HEK293 (cell line): ENCODE measurements at regions not wholly inside any gene's neighbourhood (a gene's known extent, or its start where the extent isn't known, plus 50 kb on each side); places are given as distances from the start of the nearest gene placed in this dataset.

Source experiments
- CTCF ChIA-PET: fragments of 350-600 bp; formaldehyde crosslinking; extraction: SDS; loops from one replicate; lab custom pipeline; 2021; ENCODE audit warnings: antibody characterized with exemption; lab: Yijun Ruan, JAX
- POLR2A ChIA-PET: fragments of 300-600 bp; formaldehyde crosslinking; extraction: SDS; loops from one replicate; lab custom pipeline; 2020; ENCODE audit warnings: antibody characterized with exemption, inconsistent platforms; lab: Yijun Ruan, JAX
- H3K27ac ChIP-seq: fragments of 200-500 bp; sonication (Bioruptor generic); 2 replicates; pipeline ENCODE4 v1.5.1; 2014; ENCODE audit warnings: low read depth, low read length, control low read depth, inconsistent platforms; ENCODE audit errors: extremely low read depth
- H3K36me3 ChIP-seq, 2 experiments: fragments of 200-500 bp in 1 of 2; sonication (Bioruptor generic) in 1 of 2; 1 replicate in 1 of 2; 2 replicates in 1 of 2; pipeline ENCODE4 v1.5.1; 2014 to 2017; ENCODE audit warnings: inconsistent platforms in 2 of 2, low read length in 2 of 2; ENCODE audit not compliant: control insufficient read depth in 2 of 2, insufficient read depth in 1 of 2
- H3K4me1 ChIP-seq: fragments of 200-500 bp; sonication (Bioruptor generic); 2 replicates; pipeline ENCODE4 v1.5.1; 2014; ENCODE audit warnings: mild to moderate bottlenecking, low read length, inconsistent platforms; ENCODE audit not compliant: control insufficient read depth, insufficient read depth
- H3K4me3 ChIP-seq: 2 replicates; pipeline ENCODE4 v1.5.1; 2011; ENCODE audit warnings: low read depth, mild to moderate bottlenecking, control low read depth, low read length, moderate library complexity
- H3K9me3 ChIP-seq: fragments of 200-500 bp; sonication (Bioruptor generic); 2 replicates; pipeline ENCODE4 v1.5.1; 2014; ENCODE audit warnings: low read depth, low read length, inconsistent platforms; ENCODE audit not compliant: control insufficient read depth, insufficient read depth
- AEBP2 ChIP-seq: fragments of 450-650 bp; formaldehyde crosslinking; IDR thresholded peaks from 2 replicates; pipeline ENCODE4 v1.5.1; 2016; ENCODE audit warnings: missing biosample characterization, missing genetic modification characterization, borderline replicate concordance
- BCL11A ChIP-seq: fragments of 450-650 bp; formaldehyde crosslinking; IDR thresholded peaks from 2 replicates; pipeline ENCODE4 v1.5.1; 2016; ENCODE audit warnings: low read depth, missing biosample characterization, missing genetic modification characterization
- PRDM10 ChIP-seq: fragments of 450-650 bp; formaldehyde crosslinking; IDR thresholded peaks from 2 replicates; pipeline ENCODE4 v1.5.1; 2016; ENCODE audit warnings: missing biosample characterization, missing genetic modification characterization
- SP2 ChIP-seq: fragments of 450-650 bp; formaldehyde crosslinking; IDR thresholded peaks from 2 replicates; pipeline ENCODE4 v1.5.1; 2016; ENCODE audit warnings: missing biosample characterization, missing genetic modification characterization
- SP3 ChIP-seq: fragments of 450-650 bp; formaldehyde crosslinking; IDR thresholded peaks from 2 replicates; pipeline ENCODE4 v1.5.1; 2016; ENCODE audit warnings: missing biosample characterization, missing genetic modification characterization
- YY2 ChIP-seq: fragments of 450-650 bp; formaldehyde crosslinking; IDR thresholded peaks from 2 replicates; pipeline ENCODE4 v1.5.1; 2016; ENCODE audit warnings: missing biosample characterization, missing genetic modification characterization
- ZBTB8A ChIP-seq: fragments of 450-650 bp; formaldehyde crosslinking; IDR thresholded peaks from 2 replicates; pipeline ENCODE4 v1.5.1; 2016; ENCODE audit warnings: missing biosample characterization, missing genetic modification characterization
- ZFP37 ChIP-seq: fragments of 450-650 bp; formaldehyde crosslinking; IDR thresholded peaks from 2 replicates; pipeline ENCODE4 v1.5.1; 2016; ENCODE audit warnings: missing biosample characterization, missing genetic modification characterization
- ZNF138 ChIP-seq: fragments of 450-650 bp; formaldehyde crosslinking; IDR thresholded peaks from 2 replicates; pipeline ENCODE4 v1.5.1; 2016; ENCODE audit warnings: missing biosample characterization, missing genetic modification characterization, borderline replicate concordance
- ZNF341 ChIP-seq: fragments of 450-650 bp; formaldehyde crosslinking; IDR thresholded peaks from 2 replicates; pipeline ENCODE4; 2016; ENCODE audit warnings: low read depth, missing biosample characterization, missing genetic modification characterization
- ZNF391 ChIP-seq: fragments of 450-650 bp; formaldehyde crosslinking; IDR thresholded peaks from 2 replicates; pipeline ENCODE4 v1.5.1; 2016; ENCODE audit warnings: low read depth, missing biosample characterization, missing genetic modification characterization, borderline replicate concordance
- ZNF394 ChIP-seq: fragments of 450-650 bp; formaldehyde crosslinking; IDR thresholded peaks from 2 replicates; pipeline ENCODE4 v1.5.1; 2016; ENCODE audit warnings: missing biosample characterization, missing genetic modification characterization, mild to moderate bottlenecking, moderate library complexity, borderline replicate concordance
- ZNF423 ChIP-seq: fragments of 450-650 bp; formaldehyde crosslinking; IDR thresholded peaks from 2 replicates; pipeline ENCODE4 v1.5.1; 2016; ENCODE audit warnings: missing biosample characterization, missing genetic modification characterization
- ZNF530 ChIP-seq: fragments of 450-650 bp; formaldehyde crosslinking; IDR thresholded peaks from 2 replicates; pipeline ENCODE4 v1.5.1; 2016; ENCODE audit warnings: low read depth, missing biosample characterization, missing genetic modification characterization
- ZNF544 ChIP-seq: fragments of 450-650 bp; formaldehyde crosslinking; IDR thresholded peaks from 2 replicates; pipeline ENCODE4 v1.5.0; 2017; ENCODE audit warnings: missing biosample characterization, missing genetic modification characterization
- ZNF621 ChIP-seq: fragments of 450-650 bp; formaldehyde crosslinking; IDR thresholded peaks from 2 replicates; pipeline ENCODE4 v1.5.1; 2017; ENCODE audit warnings: missing biosample characterization, missing genetic modification characterization
- ZNF660 ChIP-seq: fragments of 450-650 bp; IDR thresholded peaks from 2 replicates; pipeline ENCODE4 v1.5.1; 2018; ENCODE audit warnings: missing biosample characterization, mild to moderate bottlenecking, missing genetic modification characterization
- ZNF776 ChIP-seq: fragments of 450-650 bp; formaldehyde crosslinking; IDR thresholded peaks from 2 replicates; pipeline ENCODE4 v1.5.0; 2017; ENCODE audit warnings: missing biosample characterization, missing genetic modification characterization, borderline replicate concordance
- ZNF830 ChIP-seq: fragments of 450-650 bp; IDR thresholded peaks from 2 replicates; pipeline ENCODE4 v1.5.0; 2018; ENCODE audit warnings: missing biosample characterization, missing genetic modification characterization, low read depth, mild to moderate bottlenecking, moderate library complexity
- ZSCAN5A ChIP-seq: fragments of 450-650 bp; formaldehyde crosslinking; IDR thresholded peaks from 2 replicates; pipeline ENCODE4 v1.5.1; 2016; ENCODE audit warnings: missing biosample characterization, missing genetic modification characterization

GRCh38 chr21:43353282-43354025, 73.5 kb downstream of the SIK1 start:
- CTCF ChIA-PET, result interaction anchor here (0.6 kb wide), 1 partner anchor 363 kb away, joined by 4 read pairs; no protein-coding TSS in a partner anchor
- Histone ChIP-seq H3K9me3 (no peaks in the 10 kb centered on the region), H3K36me3 (no peaks in the 10 kb centered on the region), H3K27ac (no peak overlapping the region), H3K4me1 (no peaks in the 10 kb centered on the region), H3K4me3 (no peak overlapping the region)
- TF ChIP-seq AEBP2 (tag by site-specific recombination) (no peak), ZNF423 (tag by site-specific recombination) (no peak), ZBTB8A (tag by site-specific recombination) (no peak), ZNF138 (no peak), SP3 (tag by site-specific recombination) (no peak), ZNF776 (tag by site-specific recombination) (no peak), ZNF621 (no peak), ZNF394 (tag by site-specific recombination) (no peak), ZSCAN5A (tag by site-specific recombination) (no peak), ZNF830 (tag by site-specific recombination) (no peak), PRDM10 (tag by site-specific recombination) (no peak), BCL11A (tag by site-specific recombination) (no peak), ZNF341 (tag by site-specific recombination) (no peak), ZNF530 (tag by site-specific recombination) (no peak), YY2 (tag by site-specific recombination) (no peak), ZNF544 (tag by site-specific recombination) (no peak), ZNF391 (tag by site-specific recombination) (no peak)
- POLR2A ChIA-PET, result no interaction called here

- TF ChIP-seq SP2 (tag by site-specific recombination), result peak; percentile 87
- TF ChIP-seq ZFP37, result no peak
- no peak for TF ChIP-seq ZNF660 (tag by site-specific recombination)
- no peak overlapping the region for H3K27ac ChIP-seq
- H3K9me3 ChIP-seq, result no peaks in the 10 kb centered on the region
- CTCF ChIA-PET, result no interaction called here
- no peaks in the 10 kb centered on the region for H3K4me1 ChIP-seq
- H3K36me3 ChIP-seq, result no peaks in the 10 kb centered on the region
- POLR2A ChIA-PET, result no interaction called here
- no peak overlapping the region for H3K4me3 ChIP-seq
These were observed 74.2 kb downstream of the SIK1 start for GRCh38 chr21:43352568-43353281.
